ENCODE measurements at regions not wholly inside any gene's neighbourhood (a gene's known extent, or its start where the extent isn't known, plus 50 kb on each side); places are given as distances from the start of the nearest gene placed in this dataset.

GRCh38 chr6:140077827-140078560 is 703.5 kb upstream of the CITED2 start:
- H3K27ac Mint-ChIP-seq (ENCODE audit: unreplicated experiment) = no peak overlapping the region
- POLR2A ChIA-PET = no interaction called here
- no TSS peak for BruUV-seq (replicated peaks)

GRCh38 chr6:140076105-140076504 is 701.7 kb upstream of the CITED2 start:
- no peak overlapping the region for H3K27ac Mint-ChIP-seq (ENCODE audit: unreplicated experiment)
- POLR2A ChIA-PET = no interaction called here
- no peak for DNase-seq

More at GRCh38 chr6:140077827-140078560, 703.5 kb upstream of the CITED2 start:
- H3K4me3 ChIP-seq (ENCODE audit: low read depth, low read length) = no peak overlapping the region
- no peaks in the 10 kb centered on the region for H3K36me3 ChIP-seq (ENCODE audit: control insufficient read depth, insufficient read depth, low read length)
- Mint-ChIP-seq H3K9me3 (ENCODE audit: unreplicated experiment) (no peaks in the 10 kb centered on the region), H3K4me3 (ENCODE audit: unreplicated experiment) (no peak overlapping the region), H3K4me1 (ENCODE audit: low read depth, unreplicated experiment) (no peaks in the 10 kb centered on the region), H3K27me3 (ENCODE audit: insufficient read depth, unreplicated experiment) (peaks cover 6% of the 10 kb centered on the region), H3K36me3 (ENCODE audit: insufficient read depth, unreplicated experiment) (no peaks in the 10 kb centered on the region)
- no peaks in the 10 kb centered on the region for H3K4me1 ChIP-seq
- no peak for TF ChIP-seq CTCF (IDR thresholded peaks at IDR 0.05; ENCODE audit: insufficient read depth in 1 of 2, low read depth in 1 of 2, low read length in 1 of 2, severe bottlenecking in 1 of 2, unreplicated experiment in 1 of 2)
- H3K9me3 ChIP-seq = no peaks in the 10 kb centered on the region
- intact Hi-C loops (cut with micrococcal nuclease; ENCODE audit: unreplicated experiment) = no loop called here
- no peak for DNase-seq
- CTCF ChIA-PET = no interaction called here
- H3K27me3 ChIP-seq (replicated peaks; ENCODE audit: control insufficient read depth, insufficient read depth, low read length) = no peaks in the 10 kb centered on the region

GRCh38 chr6:140073456-140073855 is 699.0 kb upstream of the CITED2 start:
- Histone ChIP-seq H3K4me1 (no peaks in the 10 kb centered on the region), H3K9me3 (no peaks in the 10 kb centered on the region), H3K36me3 (ENCODE audit: control insufficient read depth, insufficient read depth, low read length) (no peaks in the 10 kb centered on the region), H3K4me3 (ENCODE audit: low read depth, low read length) (no peak overlapping the region), H3K27me3 (replicated peaks; ENCODE audit: control insufficient read depth, insufficient read depth, low read length) (no peaks in the 10 kb centered on the region)
- no peak for DNase-seq
- intact Hi-C loops (cut with micrococcal nuclease; ENCODE audit: unreplicated experiment) = no loop called here
- ChIA-PET CTCF (no interaction called here), POLR2A (no interaction called here)
- no peaks in the 10 kb centered on the region for H3K9me3 Mint-ChIP-seq (ENCODE audit: unreplicated experiment)
- H3K27me3 Mint-ChIP-seq (ENCODE audit: insufficient read depth, unreplicated experiment) = peaks cover 3% of the 10 kb centered on the region
- no TSS peak for BruUV-seq (replicated peaks)
- no peak overlapping the region for H3K4me3 Mint-ChIP-seq (ENCODE audit: unreplicated experiment)
- no peaks in the 10 kb centered on the region for H3K4me1 Mint-ChIP-seq (ENCODE audit: low read depth, unreplicated experiment)
- H3K36me3 Mint-ChIP-seq (ENCODE audit: insufficient read depth, unreplicated experiment) = no peaks in the 10 kb centered on the region
- no peak for TF ChIP-seq CTCF (IDR thresholded peaks at IDR 0.05; ENCODE audit: insufficient read depth in 1 of 2, low read depth in 1 of 2, low read length in 1 of 2, severe bottlenecking in 1 of 2, unreplicated experiment in 1 of 2)
- no peak overlapping the region for H3K27ac Mint-ChIP-seq (ENCODE audit: unreplicated experiment)

More at GRCh38 chr6:140076105-140076504, 701.7 kb upstream of the CITED2 start:
- Histone ChIP-seq H3K9me3 (no peaks in the 10 kb centered on the region), H3K4me1 (no peaks in the 10 kb centered on the region), H3K36me3 (ENCODE audit: control insufficient read depth, insufficient read depth, low read length) (no peaks in the 10 kb centered on the region), H3K27me3 (replicated peaks; ENCODE audit: control insufficient read depth, insufficient read depth, low read length) (no peaks in the 10 kb centered on the region), H3K4me3 (ENCODE audit: low read depth, low read length) (no peak overlapping the region)
- no TSS peak for BruUV-seq (replicated peaks)
- Mint-ChIP-seq H3K4me3 (ENCODE audit: unreplicated experiment) (no peak overlapping the region), H3K36me3 (ENCODE audit: insufficient read depth, unreplicated experiment) (no peaks in the 10 kb centered on the region), H3K4me1 (ENCODE audit: low read depth, unreplicated experiment) (no peaks in the 10 kb centered on the region), H3K27me3 (ENCODE audit: insufficient read depth, unreplicated experiment) (peaks cover 6% of the 10 kb centered on the region), H3K9me3 (ENCODE audit: unreplicated experiment) (no peaks in the 10 kb centered on the region)
- intact Hi-C loops (cut with micrococcal nuclease; ENCODE audit: unreplicated experiment) = no loop called here
- CTCF ChIA-PET = no interaction called here
- TF ChIP-seq CTCF (IDR thresholded peaks at IDR 0.05; ENCODE audit: insufficient read depth in 1 of 2, low read depth in 1 of 2, low read length in 1 of 2, severe bottlenecking in 1 of 2, unreplicated experiment in 1 of 2) = no peak
